Adrenal gland (tissue), 5 donors: ENCODE measurements at regions not wholly inside any gene's neighbourhood (a gene's known extent, or its start where the extent isn't known, plus 50 kb on each side); places are given as distances from the start of the nearest gene placed in this dataset.

Experiments used
- POLR2A ChIP-seq, 2 donors: fragments of 450-650 bp; IDR thresholded peaks; one replicate each; pipeline ENCODE4 v1.6.1; 2017; ENCODE audit warnings: antibody characterized with exemption in 2 of 2, mild to moderate bottlenecking in 2 of 2, moderate library complexity in 1 of 2
- TF ChIP-seq, protein P1 (sequence below), 6 experiments: fragments of 450-650 bp in 4 of 6; fragments of 200-600 bp in 2 of 6; sonication (generic) in 1 of 6; IDR thresholded peaks; 1 replicate in 5 of 6; 2 replicates in 1 of 6; pipeline versions ENCODE4 v1.5.1 to v1.8.0; 2016 to 2021; ENCODE audit warnings: antibody characterized with exemption in 6 of 6, mild to moderate bottlenecking in 2 of 6, moderate library complexity in 1 of 6
- donor health status: DM: no; HTN: no; CAD: no.

DNA sequence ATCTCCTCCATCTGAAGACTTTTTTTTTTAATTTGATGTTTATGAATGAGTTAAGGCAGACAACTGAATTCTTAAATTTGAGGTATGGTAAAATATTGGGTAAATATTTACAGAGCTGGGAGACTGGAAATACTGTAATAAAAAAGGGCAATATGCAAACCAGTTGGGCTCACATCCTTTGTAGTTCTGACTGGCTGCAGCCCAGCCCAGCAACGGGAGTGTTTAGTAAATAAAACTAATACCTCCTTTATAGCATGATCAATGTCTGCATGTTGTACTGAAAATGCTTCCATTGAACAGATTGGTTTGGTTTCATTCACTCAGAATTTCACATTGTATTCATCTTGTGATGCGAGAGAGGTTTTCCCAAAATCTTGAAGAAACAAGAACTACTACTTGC, 365.0 kb downstream of the DMRT2 start:
- TF ChIP-seq POLR2A (IDR thresholded peaks at IDR 0.05) = no peak
- TF ChIP-seq, protein P1, sequence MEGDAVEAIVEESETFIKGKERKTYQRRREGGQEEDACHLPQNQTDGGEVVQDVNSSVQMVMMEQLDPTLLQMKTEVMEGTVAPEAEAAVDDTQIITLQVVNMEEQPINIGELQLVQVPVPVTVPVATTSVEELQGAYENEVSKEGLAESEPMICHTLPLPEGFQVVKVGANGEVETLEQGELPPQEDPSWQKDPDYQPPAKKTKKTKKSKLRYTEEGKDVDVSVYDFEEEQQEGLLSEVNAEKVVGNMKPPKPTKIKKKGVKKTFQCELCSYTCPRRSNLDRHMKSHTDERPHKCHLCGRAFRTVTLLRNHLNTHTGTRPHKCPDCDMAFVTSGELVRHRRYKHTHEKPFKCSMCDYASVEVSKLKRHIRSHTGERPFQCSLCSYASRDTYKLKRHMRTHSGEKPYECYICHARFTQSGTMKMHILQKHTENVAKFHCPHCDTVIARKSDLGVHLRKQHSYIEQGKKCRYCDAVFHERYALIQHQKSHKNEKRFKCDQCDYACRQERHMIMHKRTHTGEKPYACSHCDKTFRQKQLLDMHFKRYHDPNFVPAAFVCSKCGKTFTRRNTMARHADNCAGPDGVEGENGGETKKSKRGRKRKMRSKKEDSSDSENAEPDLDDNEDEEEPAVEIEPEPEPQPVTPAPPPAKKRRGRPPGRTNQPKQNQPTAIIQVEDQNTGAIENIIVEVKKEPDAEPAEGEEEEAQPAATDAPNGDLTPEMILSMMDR (IDR thresholded peaks at IDR 0.05) = no peak
